GM23338 (cell line): ENCODE measurements at regions not wholly inside any gene's neighbourhood (a gene's known extent, or its start where the extent isn't known, plus 50 kb on each side); places are given as distances from the start of the nearest gene placed in this dataset.

Source experiments
- ATAC-seq: fragments of 200-7000 bp; cut with Tn5 transposase; 3 replicates; pipeline ENCODE4 v1.9.1; 2020
- DNase-seq: peaks from one replicate; pipeline ENCODE4 v3.0.0-alpha.2; 2015; ENCODE audit warnings: low spot score
- H2AFZ ChIP-seq: fragments of 200-600 bp; sonication (generic); 2 replicates; pipeline ENCODE4 v1.8.0; 2016; ENCODE audit warnings: antibody characterized with exemption, mild to moderate bottlenecking, moderate library complexity
- H3F3A ChIP-seq: fragments of 200-600 bp; sonication (generic); replicated peaks from 2 replicates; pipeline ENCODE4 v1.8.0; 2017; ENCODE audit warnings: antibody characterized with exemption, mixed run types, low read depth
- H3K27ac ChIP-seq: fragments of 200-600 bp; sonication (generic); 2 replicates; pipeline ENCODE4 v1.6.1; 2016; ENCODE audit warnings: low read depth
- H3K27me3 ChIP-seq: fragments of 200-600 bp; sonication (generic); 2 replicates; pipeline ENCODE4 v1.8.0; 2016; ENCODE audit warnings: mild to moderate bottlenecking, mixed run types, moderate library complexity; ENCODE audit not compliant: insufficient read depth
- H3K36me3 ChIP-seq: fragments of 200-600 bp; sonication (generic); 2 replicates; pipeline ENCODE4 v1.8.0; 2016; ENCODE audit warnings: mild to moderate bottlenecking; ENCODE audit not compliant: insufficient read depth
- H3K4me1 ChIP-seq: fragments of 200-600 bp; sonication (generic); 2 replicates; pipeline ENCODE4 v1.8.0; 2016; ENCODE audit warnings: mild to moderate bottlenecking, moderate library complexity; ENCODE audit not compliant: insufficient read depth
- H3K4me2 ChIP-seq: fragments of 200-600 bp; sonication (generic); 2 replicates; pipeline ENCODE4 v1.7.1; 2017; ENCODE audit warnings: mixed run types
- H3K4me3 ChIP-seq: fragments of 200-600 bp; sonication (generic); 2 replicates; pipeline ENCODE4 v1.6.1; 2016; ENCODE audit warnings: mixed run types
- H3K79me2 ChIP-seq: fragments of 200-600 bp; sonication (generic); replicated peaks from 2 replicates; pipeline ENCODE4 v1.8.0; 2017; ENCODE audit warnings: mild to moderate bottlenecking; ENCODE audit not compliant: insufficient read depth
- H3K9me2 ChIP-seq: fragments of 200-600 bp; sonication (generic); 2 replicates; pipeline ENCODE4 v1.8.0; 2017; ENCODE audit not compliant: insufficient read depth
- H4K20me1 ChIP-seq: fragments of 200-600 bp; sonication (generic); replicated peaks from 2 replicates; pipeline ENCODE4 v1.8.0; 2017; ENCODE audit warnings: mild to moderate bottlenecking; ENCODE audit not compliant: insufficient read depth
- H3K27ac Mint-ChIP-seq: 2 replicates; pipeline ENCODE4 v1.8.0; 2020; ENCODE audit warnings: inconsistent platforms, mild to moderate bottlenecking, moderate library complexity, mixed read lengths
- H3K27me3 Mint-ChIP-seq: 3 replicates; pipeline ENCODE4 v1.8.0; 2022; ENCODE audit warnings: low read depth, mild to moderate bottlenecking, moderate library complexity, mixed read lengths, inconsistent platforms; ENCODE audit not compliant: insufficient read depth, poor library complexity
- H3K36me3 Mint-ChIP-seq: 3 replicates; pipeline ENCODE4 v1.8.0; 2021; ENCODE audit warnings: low read depth, mild to moderate bottlenecking, inconsistent platforms, moderate library complexity, mixed read lengths
- H3K4me1 Mint-ChIP-seq: 3 replicates; pipeline ENCODE4 v1.8.0; 2020; ENCODE audit warnings: mild to moderate bottlenecking, inconsistent platforms, mixed read lengths
- H3K4me3 Mint-ChIP-seq: 3 replicates; pipeline ENCODE4 v1.8.0; 2021; ENCODE audit warnings: moderate library complexity, mild to moderate bottlenecking, inconsistent platforms, mixed read lengths
- H3K9me3 Mint-ChIP-seq: 3 replicates; pipeline ENCODE4 v1.8.0; 2020; ENCODE audit warnings: moderate library complexity, mild to moderate bottlenecking, inconsistent platforms, mixed read lengths
- CREB1 ChIP-seq: fragments of 250-450 bp; sonication (Bioruptor Pico); IDR thresholded peaks from 2 replicates; pipeline ENCODE4 v1.5.0; 2020; ENCODE audit warnings: low read depth, mild to moderate bottlenecking, moderate library complexity
- EZH2 ChIP-seq: fragments of 200-600 bp; sonication (generic); IDR thresholded peaks from one replicate; pipeline ENCODE4 v1.8.0; 2017; ENCODE audit warnings: antibody characterized with exemption, mild to moderate bottlenecking, low read depth; ENCODE audit not compliant: unreplicated experiment
- EZH2phosphoT487 ChIP-seq: fragments of 200-600 bp; sonication (generic); IDR thresholded peaks from one replicate; pipeline ENCODE4 v1.8.1; 2018; ENCODE audit warnings: antibody characterized with exemption; ENCODE audit not compliant: unreplicated experiment
- STAT1 ChIP-seq: IDR thresholded peaks from one replicate; pipeline ENCODE4 v1.6.1; 2016; ENCODE audit warnings: antibody characterized with exemption; ENCODE audit not compliant: unreplicated experiment
- ZNF114 ChIP-seq: fragments of 250-450 bp; sonication (Bioruptor Pico); IDR thresholded peaks from 2 replicates; pipeline ENCODE4 v1.5.0; 2020; ENCODE audit warnings: mild to moderate bottlenecking, moderate library complexity
- TF ChIP-seq, protein P1 (sequence below): fragments of 250-450 bp; sonication (Bioruptor Pico); IDR thresholded peaks from 2 replicates; pipeline ENCODE4 v1.5.0; 2020; ENCODE audit warnings: mild to moderate bottlenecking, moderate library complexity

GRCh38 chrX:155774387-155774786 lies 106.8 kb upstream of the VAMP7 start:
- no peak for ATAC-seq
- Mint-ChIP-seq H3K9me3 (peaks cover 83% of the 10 kb centered on the region), H3K4me3 (no peak overlapping the region), H3K27ac (no peak overlapping the region), H3K36me3 (peaks cover 9% of the 10 kb centered on the region), H3K27me3 (no peaks in the 10 kb centered on the region), H3K4me1 (peaks cover 20% of the 10 kb centered on the region)
- no peaks in the 10 kb centered on the region for H3K79me2 ChIP-seq
- H3K27ac ChIP-seq, result no peak overlapping the region
- no peak overlapping the region for H3K4me2 ChIP-seq
- no peaks in the 10 kb centered on the region for H3K9me2 ChIP-seq
- H2AFZ ChIP-seq, result no peak overlapping the region
- H3F3A ChIP-seq, result no peaks in the 10 kb centered on the region
- H3K36me3 ChIP-seq, result 0 out of 2 replicates have a peak, but pooled peaks cover 9% of the 10 kb centered on the region
- DNase-seq, result no peak
- H3K4me3 ChIP-seq, result no peak overlapping the region
- H3K4me1 ChIP-seq, result peaks cover 9% of the 10 kb centered on the region
- H4K20me1 ChIP-seq, result no peaks in the 10 kb centered on the region
- TF ChIP-seq, protein P1, sequence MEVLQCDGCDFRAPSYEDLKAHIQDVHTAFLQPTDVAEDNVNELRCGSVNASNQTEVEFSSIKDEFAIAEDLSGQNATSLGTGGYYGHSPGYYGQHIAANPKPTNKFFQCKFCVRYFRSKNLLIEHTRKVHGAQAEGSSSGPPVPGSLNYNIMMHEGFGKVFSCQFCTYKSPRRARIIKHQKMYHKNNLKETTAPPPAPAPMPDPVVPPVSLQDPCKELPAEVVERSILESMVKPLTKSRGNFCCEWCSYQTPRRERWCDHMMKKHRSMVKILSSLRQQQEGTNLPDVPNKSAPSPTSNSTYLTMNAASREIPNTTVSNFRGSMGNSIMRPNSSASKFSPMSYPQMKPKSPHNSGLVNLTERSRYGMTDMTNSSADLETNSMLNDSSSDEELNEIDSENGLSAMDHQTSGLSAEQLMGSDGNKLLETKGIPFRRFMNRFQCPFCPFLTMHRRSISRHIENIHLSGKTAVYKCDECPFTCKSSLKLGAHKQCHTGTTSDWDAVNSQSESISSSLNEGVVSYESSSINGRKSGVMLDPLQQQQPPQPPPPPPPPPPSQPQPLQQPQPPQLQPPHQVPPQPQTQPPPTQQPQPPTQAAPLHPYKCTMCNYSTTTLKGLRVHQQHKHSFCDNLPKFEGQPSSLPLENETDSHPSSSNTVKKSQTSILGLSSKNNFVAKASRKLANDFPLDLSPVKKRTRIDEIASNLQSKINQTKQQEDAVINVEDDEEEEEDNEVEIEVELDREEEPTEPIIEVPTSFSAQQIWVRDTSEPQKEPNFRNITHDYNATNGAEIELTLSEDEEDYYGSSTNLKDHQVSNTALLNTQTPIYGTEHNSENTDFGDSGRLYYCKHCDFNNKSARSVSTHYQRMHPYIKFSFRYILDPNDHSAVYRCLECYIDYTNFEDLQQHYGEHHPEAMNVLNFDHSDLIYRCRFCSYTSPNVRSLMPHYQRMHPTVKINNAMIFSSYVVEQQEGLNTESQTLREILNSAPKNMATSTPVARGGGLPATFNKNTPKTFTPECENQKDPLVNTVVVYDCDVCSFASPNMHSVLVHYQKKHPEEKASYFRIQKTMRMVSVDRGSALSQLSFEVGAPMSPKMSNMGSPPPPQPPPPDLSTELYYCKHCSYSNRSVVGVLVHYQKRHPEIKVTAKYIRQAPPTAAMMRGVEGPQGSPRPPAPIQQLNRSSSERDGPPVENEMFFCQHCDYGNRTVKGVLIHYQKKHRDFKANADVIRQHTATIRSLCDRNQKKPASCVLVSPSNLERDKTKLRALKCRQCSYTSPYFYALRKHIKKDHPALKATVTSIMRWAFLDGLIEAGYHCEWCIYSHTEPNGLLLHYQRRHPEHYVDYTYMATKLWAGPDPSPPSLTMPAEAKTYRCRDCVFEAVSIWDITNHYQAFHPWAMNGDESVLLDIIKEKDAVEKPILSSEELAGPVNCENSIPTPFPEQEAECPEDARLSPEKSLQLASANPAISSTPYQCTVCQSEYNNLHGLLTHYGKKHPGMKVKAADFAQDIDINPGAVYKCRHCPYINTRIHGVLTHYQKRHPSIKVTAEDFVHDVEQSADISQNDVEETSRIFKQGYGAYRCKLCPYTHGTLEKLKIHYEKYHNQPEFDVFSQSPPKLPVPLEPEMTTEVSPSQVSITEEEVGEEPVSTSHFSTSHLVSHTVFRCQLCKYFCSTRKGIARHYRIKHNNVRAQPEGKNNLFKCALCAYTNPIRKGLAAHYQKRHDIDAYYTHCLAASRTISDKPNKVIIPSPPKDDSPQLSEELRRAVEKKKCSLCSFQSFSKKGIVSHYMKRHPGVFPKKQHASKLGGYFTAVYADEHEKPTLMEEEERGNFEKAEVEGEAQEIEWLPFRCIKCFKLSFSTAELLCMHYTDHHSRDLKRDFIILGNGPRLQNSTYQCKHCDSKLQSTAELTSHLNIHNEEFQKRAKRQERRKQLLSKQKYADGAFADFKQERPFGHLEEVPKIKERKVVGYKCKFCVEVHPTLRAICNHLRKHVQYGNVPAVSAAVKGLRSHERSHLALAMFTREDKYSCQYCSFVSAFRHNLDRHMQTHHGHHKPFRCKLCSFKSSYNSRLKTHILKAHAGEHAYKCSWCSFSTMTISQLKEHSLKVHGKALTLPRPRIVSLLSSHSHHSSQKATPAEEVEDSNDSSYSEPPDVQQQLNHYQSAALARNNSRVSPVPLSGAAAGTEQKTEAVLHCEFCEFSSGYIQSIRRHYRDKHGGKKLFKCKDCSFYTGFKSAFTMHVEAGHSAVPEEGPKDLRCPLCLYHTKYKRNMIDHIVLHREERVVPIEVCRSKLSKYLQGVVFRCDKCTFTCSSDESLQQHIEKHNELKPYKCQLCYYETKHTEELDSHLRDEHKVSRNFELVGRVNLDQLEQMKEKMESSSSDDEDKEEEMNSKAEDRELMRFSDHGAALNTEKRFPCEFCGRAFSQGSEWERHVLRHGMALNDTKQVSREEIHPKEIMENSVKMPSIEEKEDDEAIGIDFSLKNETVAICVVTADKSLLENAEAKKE (CRISPR knock-in tag), result no peak
- TF ChIP-seq CREB1, result no peak
- H3K27me3 ChIP-seq, result no peaks in the 10 kb centered on the region

GRCh38 chrX:155767876-155768769 lies 113.0 kb upstream of the VAMP7 start:
- Histone ChIP-seq H3K4me3 (peak overlapping the region; percentile 64), H3K36me3 (0 out of 2 replicates have a peak, but pooled peaks cover 6% of the 10 kb centered on the region), H3K9me2 (no peaks in the 10 kb centered on the region), H4K20me1 (no peaks in the 10 kb centered on the region), H3K27me3 (no peaks in the 10 kb centered on the region), H2AFZ (peak overlapping the region; percentile 70; the same call in 1 of the 2 replicates), H3F3A (no peaks in the 10 kb centered on the region), H3K27ac (no peak overlapping the region), H3K4me1 (peaks cover 35% of the 10 kb centered on the region), H3K79me2 (no peaks in the 10 kb centered on the region), H3K4me2 (peak overlapping the region; percentile 79)
- Mint-ChIP-seq H3K27me3 (peaks cover 3% of the 10 kb centered on the region), H3K36me3 (0 out of 3 replicates have a peak, but pooled peaks cover 4% of the 10 kb centered on the region), H3K27ac (no peak overlapping the region), H3K9me3 (peaks cover 70% of the 10 kb centered on the region), H3K4me3 (peak overlapping the region; percentile 85), H3K4me1 (peaks cover 31% of the 10 kb centered on the region; the same call in 2 of the 3 replicates)
- no peak for DNase-seq
- no peak for TF ChIP-seq EZH2phosphoT487
- TF ChIP-seq EZH2, result no peak
- TF ChIP-seq ZNF114 (CRISPR knock-in tag), result no peak
- TF ChIP-seq STAT1, result no peak
- peak; percentile 38 for ATAC-seq
